ENCODE measurements at regions not wholly inside any gene's neighbourhood (a gene's known extent, or its start where the extent isn't known, plus 50 kb on each side); places are given as distances from the start of the nearest gene placed in this dataset.
A peak's percentile ranks its signal among the peaks of the same experiment; 100 is the strongest.
"Not testable (repeated sequence)": the region's sequence is repeated elsewhere in the genome, so short reads cannot be mapped to it uniquely, and the experiment has no call there.

DNA sequence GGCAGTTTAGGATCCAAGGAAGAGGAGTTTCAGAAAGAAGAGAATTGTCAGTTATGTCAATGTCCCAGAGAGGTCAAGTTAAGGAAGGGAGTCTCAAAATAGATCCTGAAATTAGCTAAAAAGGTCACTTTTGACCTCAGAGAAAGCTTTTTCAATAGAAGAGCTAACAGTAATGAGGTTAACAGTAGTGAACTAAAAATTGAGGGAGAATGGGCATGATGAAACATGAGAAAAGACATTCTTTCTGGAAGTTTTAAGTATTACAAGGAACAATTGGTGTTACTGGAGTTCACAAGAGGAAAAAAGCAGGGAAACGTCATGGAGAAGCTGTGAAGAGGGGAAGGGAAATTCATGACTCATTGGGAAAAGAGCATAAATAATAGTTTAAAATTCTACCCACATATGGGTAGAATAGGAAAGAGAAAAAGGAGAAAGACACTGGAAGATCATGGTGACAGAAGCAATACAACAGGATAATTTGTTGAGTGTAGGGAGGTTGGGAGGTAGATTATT, 381.2 kb upstream of the FAR2 start:
- DNase-seq (no peak), ATAC-seq (replicated peaks) (no peak)
- no peaks in the 10 kb centered on the region for H3K9me3 Mint-ChIP-seq
- H3K4me3 Mint-ChIP-seq: no peak overlapping the region
- no peak overlapping the region for H3K27ac Mint-ChIP-seq
- no peaks in the 10 kb centered on the region for H3K4me1 Mint-ChIP-seq (ENCODE audit: low read depth in 2 of 2)
- H3K36me3 Mint-ChIP-seq (ENCODE audit: insufficient read depth): no peaks in the 10 kb centered on the region
- H3K27me3 Mint-ChIP-seq: no peaks in the 10 kb centered on the region

- DNase-seq: no peak
- ATAC-seq (replicated peaks): no peak
- Mint-ChIP-seq H3K36me3 (ENCODE audit: insufficient read depth) (no peaks in the 10 kb centered on the region), H3K27ac (no peak overlapping the region), H3K4me1 (ENCODE audit: low read depth in 2 of 2) (no peaks in the 10 kb centered on the region), H3K4me3 (no peak overlapping the region), H3K9me3 (no peaks in the 10 kb centered on the region), H3K27me3 (no peaks in the 10 kb centered on the region)
These were observed 378.8 kb upstream of the FAR2 start for GRCh38 chr12:28770322-28770721.

GRCh38 chr12:28771968-28772367, 377.1 kb upstream of the FAR2 start:
- no peak for ATAC-seq (replicated peaks)
- H3K9me3 Mint-ChIP-seq: no peaks in the 10 kb centered on the region
- H3K4me1 Mint-ChIP-seq (ENCODE audit: low read depth in 2 of 2): no peaks in the 10 kb centered on the region
- no peaks in the 10 kb centered on the region for H3K27me3 Mint-ChIP-seq
- DNase-seq: no peak
- no peak overlapping the region for H3K27ac Mint-ChIP-seq
- H3K36me3 Mint-ChIP-seq (ENCODE audit: insufficient read depth): no peaks in the 10 kb centered on the region
- no peak overlapping the region for H3K4me3 Mint-ChIP-seq

GRCh38 chr12:28775556-28775955, 373.5 kb upstream of the FAR2 start:
- DNase-seq (no peak), ATAC-seq (replicated peaks) (no peak)
- no peak overlapping the region for H3K27ac Mint-ChIP-seq
- no peaks in the 10 kb centered on the region for H3K4me1 Mint-ChIP-seq (ENCODE audit: low read depth in 2 of 2)
- no peaks in the 10 kb centered on the region for H3K9me3 Mint-ChIP-seq
- H3K4me3 Mint-ChIP-seq: no peak overlapping the region
- no peaks in the 10 kb centered on the region for H3K27me3 Mint-ChIP-seq
- H3K36me3 Mint-ChIP-seq (ENCODE audit: insufficient read depth): no peaks in the 10 kb centered on the region

DNA sequence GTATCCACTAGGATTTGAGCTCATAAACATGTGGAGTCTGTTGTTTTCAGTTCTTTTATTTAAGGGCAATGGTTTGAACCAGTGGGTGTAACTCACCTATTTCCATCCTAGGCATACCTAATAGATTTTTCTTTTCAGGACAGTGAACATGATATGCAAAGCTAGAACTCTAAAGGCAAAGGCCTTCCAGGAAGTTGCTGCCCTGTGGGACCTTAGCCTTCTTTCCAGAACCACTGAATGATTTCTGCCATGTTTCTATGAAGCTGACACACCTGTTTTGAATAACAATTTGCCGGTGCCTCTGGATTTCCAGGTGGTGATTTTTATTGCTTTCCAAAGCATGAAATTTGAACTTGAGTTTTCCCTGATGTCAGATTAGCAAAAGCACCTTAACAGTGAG, 372.9 kb upstream of the FAR2 start:
- no peaks in the 10 kb centered on the region for H3K9me3 Mint-ChIP-seq
- ATAC-seq (replicated peaks) (no peak), DNase-seq (no peak)
- no peak overlapping the region for H3K4me3 Mint-ChIP-seq
- H3K36me3 Mint-ChIP-seq (ENCODE audit: insufficient read depth): no peaks in the 10 kb centered on the region
- no peaks in the 10 kb centered on the region for H3K4me1 Mint-ChIP-seq (ENCODE audit: low read depth in 2 of 2)
- H3K27me3 Mint-ChIP-seq: no peaks in the 10 kb centered on the region
- H3K27ac Mint-ChIP-seq: no peak overlapping the region

DNA sequence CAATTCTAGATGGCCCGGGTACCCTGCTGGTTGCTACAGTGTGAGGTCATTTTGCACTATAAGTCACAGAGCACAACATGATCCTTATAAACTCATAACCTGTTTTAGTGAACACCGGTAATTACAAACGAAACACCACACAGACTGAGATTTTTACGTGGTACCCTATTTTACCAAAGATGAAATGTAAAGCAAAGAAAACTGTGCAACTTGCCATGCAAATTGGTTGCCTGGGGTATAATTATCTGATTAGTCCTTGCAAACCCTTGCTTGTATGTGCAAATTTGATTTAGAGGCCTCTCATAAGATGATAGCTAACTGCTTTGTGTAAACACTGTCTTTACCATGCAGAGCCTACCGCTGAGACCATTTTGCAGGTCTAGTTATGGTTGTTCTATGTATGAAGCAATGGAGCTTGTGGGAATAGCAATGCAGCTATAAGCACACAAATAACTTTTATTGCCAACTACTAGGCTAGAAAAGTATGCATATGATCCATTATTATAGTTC, 372.1 kb upstream of the FAR2 start:
- Mint-ChIP-seq H3K4me3 (peak overlapping the region in 1 of 2 donors; percentile 47), H3K36me3 (ENCODE audit: insufficient read depth) (no peaks in the 10 kb centered on the region), H3K4me1 (ENCODE audit: low read depth in 2 of 2) (no peaks in the 10 kb centered on the region), H3K27ac (no peak overlapping the region), H3K9me3 (no peaks in the 10 kb centered on the region), H3K27me3 (no peaks in the 10 kb centered on the region)
- no peak for ATAC-seq (replicated peaks)
- DNase-seq: no peak

GRCh38 chr12:28777603-28778365, 371.3 kb upstream of the FAR2 start:
- Mint-ChIP-seq H3K36me3 (ENCODE audit: insufficient read depth) (no peaks in the 10 kb centered on the region), H3K27me3 (no peaks in the 10 kb centered on the region), H3K4me1 (ENCODE audit: low read depth in 2 of 2) (no peaks in the 10 kb centered on the region), H3K4me3 (peak overlapping the region in 1 of 2 donors; percentile 47), H3K27ac (peak overlapping the region in 1 of 2 donors; percentile 9), H3K9me3 (no peaks in the 10 kb centered on the region)
- ATAC-seq (replicated peaks) (peak; percentile 70), DNase-seq (peak in 2 of 3 experiments; percentile 0 to 2)

- no peak for ATAC-seq (replicated peaks)
These were observed 369.0 kb upstream of the FAR2 start for GRCh38 chr12:28780096-28780495.

DNA sequence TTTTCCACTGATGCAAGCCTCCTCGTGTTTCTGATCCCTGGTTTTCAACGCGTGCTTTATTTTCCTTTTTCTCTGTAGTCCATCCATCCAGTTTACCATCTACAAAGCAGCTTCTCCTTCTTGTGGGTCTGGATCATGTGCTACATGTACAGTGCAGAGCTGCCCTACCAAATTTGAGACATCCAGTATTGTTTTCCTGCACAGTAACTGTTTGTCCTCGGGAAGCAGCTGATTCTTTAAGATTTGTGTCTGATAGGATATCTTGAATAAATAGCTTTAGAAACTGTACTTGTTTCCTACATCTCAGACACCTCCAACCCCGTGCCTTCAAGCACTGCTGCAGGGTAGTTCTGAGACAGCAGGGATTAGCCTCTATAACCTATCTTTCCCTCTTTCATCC, 368.1 kb upstream of the FAR2 start:
- Mint-ChIP-seq H3K4me1 (ENCODE audit: low read depth in 2 of 2) (no peaks in the 10 kb centered on the region), H3K9me3 (no peaks in the 10 kb centered on the region), H3K27me3 (no peaks in the 10 kb centered on the region), H3K27ac (no peak overlapping the region), H3K36me3 (ENCODE audit: insufficient read depth) (no peaks in the 10 kb centered on the region), H3K4me3 (no peak overlapping the region)
- ATAC-seq (replicated peaks) (no peak), DNase-seq (no peak)

More at GRCh38 chr12:28780096-28780495, 369.0 kb upstream of the FAR2 start:
- Mint-ChIP-seq H3K4me1 (ENCODE audit: low read depth in 2 of 2) (no peaks in the 10 kb centered on the region), H3K36me3 (ENCODE audit: insufficient read depth) (no peaks in the 10 kb centered on the region), H3K27me3 (no peaks in the 10 kb centered on the region), H3K4me3 (no peak overlapping the region), H3K9me3 (no peaks in the 10 kb centered on the region), H3K27ac (no peak overlapping the region)
- DNase-seq: no peak

DNA sequence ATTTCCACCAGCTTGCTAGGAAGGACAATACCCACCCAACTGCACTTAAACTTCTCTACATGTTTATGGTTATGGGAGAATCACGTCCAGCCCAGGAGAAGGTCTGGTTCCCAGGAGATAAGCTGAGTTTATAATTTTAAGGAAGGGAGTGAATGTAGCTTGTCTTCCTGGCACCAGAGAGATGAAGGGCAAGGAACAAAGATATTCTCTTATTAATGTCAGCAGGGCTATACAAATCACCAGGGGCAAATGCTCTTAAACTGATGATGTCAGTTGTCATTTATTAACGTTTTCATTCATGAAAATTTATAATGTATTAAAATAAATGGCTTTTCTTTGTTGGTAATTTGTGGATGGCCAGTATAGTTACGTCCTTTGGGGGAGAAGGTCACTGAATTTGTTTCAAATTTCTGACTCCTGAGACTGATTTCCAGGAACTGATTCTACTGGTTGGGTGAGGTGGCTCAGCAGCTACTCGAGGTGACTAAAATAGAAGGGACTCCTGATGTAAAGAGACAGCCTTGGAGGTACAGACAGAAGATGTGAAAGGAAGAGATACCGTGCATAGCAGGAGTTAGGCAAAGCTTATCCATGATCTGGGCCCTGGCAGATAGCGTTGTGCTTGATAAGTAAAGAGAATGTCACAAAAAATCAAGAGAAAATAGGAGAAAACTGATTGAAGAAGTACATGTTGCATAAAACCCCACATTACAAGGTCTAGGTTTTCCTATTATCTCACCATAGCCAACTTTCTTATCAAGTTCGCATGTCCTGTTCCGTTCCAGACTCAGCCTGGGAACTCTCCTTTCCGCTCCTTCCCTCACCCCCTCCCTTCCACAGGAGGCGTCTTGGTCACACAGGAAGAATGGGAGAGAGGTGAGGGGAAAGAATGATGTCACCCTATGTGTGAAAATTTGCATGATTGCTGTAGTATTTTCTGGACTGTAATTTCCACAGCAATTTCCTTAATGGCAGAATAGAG, 367.1 kb upstream of the FAR2 start:
- H3K9me3 Mint-ChIP-seq: no peaks in the 10 kb centered on the region
- DNase-seq (no peak), ATAC-seq (replicated peaks) (no peak)
- H3K27me3 Mint-ChIP-seq: no peaks in the 10 kb centered on the region
- no peak overlapping the region for H3K27ac Mint-ChIP-seq
- no peaks in the 10 kb centered on the region for H3K4me1 Mint-ChIP-seq (ENCODE audit: low read depth in 2 of 2)
- no peak overlapping the region for H3K4me3 Mint-ChIP-seq
- H3K36me3 Mint-ChIP-seq (ENCODE audit: insufficient read depth): no peaks in the 10 kb centered on the region

DNA sequence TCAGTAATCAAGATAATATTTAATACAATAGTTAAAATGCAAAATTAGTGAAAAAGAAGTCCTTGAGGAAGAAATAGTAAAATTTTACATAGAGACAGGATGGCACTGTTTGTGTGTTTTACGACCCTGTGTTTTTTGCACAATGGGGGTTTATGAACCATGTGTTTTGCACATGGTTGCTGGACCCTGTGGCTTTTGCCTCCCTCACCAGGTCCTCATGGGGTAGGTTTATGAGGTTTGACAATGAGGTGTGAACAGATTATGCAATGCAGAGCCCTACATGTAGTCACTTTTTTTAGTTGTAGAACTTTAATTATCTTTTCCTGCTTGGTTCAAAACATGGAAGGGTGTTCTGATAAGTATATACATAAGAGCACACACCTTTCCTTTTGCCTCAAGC, 366.3 kb upstream of the FAR2 start:
- Mint-ChIP-seq H3K4me3 (no peak overlapping the region), H3K4me1 (ENCODE audit: low read depth in 2 of 2) (no peaks in the 10 kb centered on the region), H3K36me3 (ENCODE audit: insufficient read depth) (no peaks in the 10 kb centered on the region), H3K27ac (no peak overlapping the region), H3K9me3 (no peaks in the 10 kb centered on the region), H3K27me3 (no peaks in the 10 kb centered on the region)
- DNase-seq (no peak), ATAC-seq (replicated peaks) (no peak)

DNA sequence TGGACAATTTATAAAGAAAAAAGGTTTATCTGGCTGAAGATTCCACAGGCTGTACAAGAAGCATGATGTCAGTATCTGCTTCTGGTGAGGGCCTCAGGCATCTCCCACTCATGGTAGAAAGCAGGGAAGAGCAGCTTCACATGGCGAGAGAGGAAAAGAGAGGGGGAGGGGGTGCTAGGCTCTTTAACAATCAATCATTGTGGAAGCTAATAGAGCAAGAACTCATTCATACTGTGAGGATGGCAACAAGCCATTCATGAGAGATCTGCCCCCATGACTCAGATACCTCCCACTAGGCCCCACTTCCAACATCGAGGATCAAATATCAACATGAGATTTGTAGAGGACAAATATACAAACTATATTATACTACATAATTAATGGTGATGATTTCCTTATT, 361.9 kb upstream of the FAR2 start:
- H3K27ac Mint-ChIP-seq: no peak overlapping the region
- H3K27me3 Mint-ChIP-seq: no peaks in the 10 kb centered on the region
- H3K9me3 Mint-ChIP-seq: peaks cover 0 to 2% of the 10 kb centered on the region in 2 donors
- no peaks in the 10 kb centered on the region for H3K4me1 Mint-ChIP-seq (ENCODE audit: low read depth in 2 of 2)
- no peaks in the 10 kb centered on the region for H3K36me3 Mint-ChIP-seq (ENCODE audit: insufficient read depth)
- DNase-seq: no peak
- no peak overlapping the region for H3K4me3 Mint-ChIP-seq
- ATAC-seq (replicated peaks): no peak

DNA sequence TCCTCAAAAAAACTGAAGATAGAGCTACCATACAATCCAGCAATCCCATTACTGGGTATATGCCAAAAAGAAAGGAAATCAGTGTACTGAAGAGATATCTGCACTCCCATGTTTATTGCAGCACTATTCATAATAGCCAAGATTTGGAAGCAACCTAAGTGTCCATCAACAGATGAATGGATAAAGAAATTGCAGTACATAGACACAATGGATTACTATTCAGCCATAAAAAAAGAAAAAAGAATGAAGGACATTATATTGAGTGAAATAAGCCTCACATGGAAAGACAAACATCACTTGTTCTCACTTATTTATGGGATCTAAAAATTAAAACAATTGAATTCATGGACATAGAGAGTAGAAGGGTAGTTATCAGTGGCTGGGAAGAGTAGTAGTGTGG, 360.8 kb upstream of the FAR2 start:
- not testable (repeated sequence) for H3K36me3 Mint-ChIP-seq (ENCODE audit: insufficient read depth); H3K4me1 Mint-ChIP-seq (ENCODE audit: low read depth in 2 of 2); H3K27me3 Mint-ChIP-seq; H3K9me3 Mint-ChIP-seq; H3K27ac Mint-ChIP-seq; H3K4me3 Mint-ChIP-seq; DNase-seq; ATAC-seq (replicated peaks)

Measured in effector memory CD8-positive, alpha-beta T cell (primary cell).